ENCODE measurements at regions not wholly inside any gene's neighbourhood (a gene's known extent, or its start where the extent isn't known, plus 50 kb on each side); places are given as distances from the start of the nearest gene placed in this dataset.
"Not testable (repeated sequence)": the region's sequence is repeated elsewhere in the genome, so short reads cannot be mapped to it uniquely, and the experiment has no call there.

GRCh38 chr17:14756479-14756878 is 455.6 kb downstream of the HS3ST3B1 start:
- no peak for DNase-seq

- DNase-seq = no peak
Measured at GRCh38 chr17:14755002-14755401, 454.1 kb downstream of the HS3ST3B1 start.

GRCh38 chr17:14753383-14753782 is 452.5 kb downstream of the HS3ST3B1 start:
- no peak for DNase-seq

- no peak for DNase-seq
Measured at GRCh38 chr17:14752011-14752410, 451.1 kb downstream of the HS3ST3B1 start.

- DNase-seq = no peak
Measured at GRCh38 chr17:14750866-14751265, 450.0 kb downstream of the HS3ST3B1 start.

GRCh38 chr17:14749269-14749668 is 448.4 kb downstream of the HS3ST3B1 start:
- DNase-seq = no peak

GRCh38 chr17:14748036-14748710 is 447.3 kb downstream of the HS3ST3B1 start:
- DNase-seq = no peak

GRCh38 chr17:14747603-14747950 is 446.7 kb downstream of the HS3ST3B1 start:
- DNase-seq = no peak

GRCh38 chr17:14746822-14747602 is 446.1 kb downstream of the HS3ST3B1 start:
- no peak for DNase-seq

GRCh38 chr17:14745541-14745940 is 444.7 kb downstream of the HS3ST3B1 start:
- DNase-seq = no peak

GRCh38 chr17:14744761-14745473 is 444.0 kb downstream of the HS3ST3B1 start:
- no peak for DNase-seq

- no peak for DNase-seq
Measured at GRCh38 chr17:14741491-14741890, 440.6 kb downstream of the HS3ST3B1 start.

- DNase-seq = no peak
Measured at GRCh38 chr17:14739656-14740431, 439.0 kb downstream of the HS3ST3B1 start.

- no peak for DNase-seq
Measured at GRCh38 chr17:14738652-14738988, 437.7 kb downstream of the HS3ST3B1 start.

GRCh38 chr17:14737984-14738651 is 437.2 kb downstream of the HS3ST3B1 start:
- DNase-seq = no peak

GRCh38 chr17:14736631-14737030 is 435.8 kb downstream of the HS3ST3B1 start:
- DNase-seq = no peak

- no peak for DNase-seq
Measured at GRCh38 chr17:14733376-14733775, 432.5 kb downstream of the HS3ST3B1 start.

- DNase-seq = no peak
Measured at GRCh38 chr17:14732211-14732610, 431.3 kb downstream of the HS3ST3B1 start.

- no peak for DNase-seq
Measured at GRCh38 chr17:14731591-14731990, 430.7 kb downstream of the HS3ST3B1 start.

GRCh38 chr17:14730821-14731220 is 429.9 kb downstream of the HS3ST3B1 start:
- no peak for DNase-seq

GRCh38 chr17:14725729-14726128 is 424.8 kb downstream of the HS3ST3B1 start:
- DNase-seq = no peak

- DNase-seq = no peak
Measured at GRCh38 chr17:14724770-14725169, 423.9 kb downstream of the HS3ST3B1 start.

- not testable (repeated sequence) for DNase-seq
Measured at GRCh38 chr17:14723349-14723748, 422.5 kb downstream of the HS3ST3B1 start.

Data from CD4-positive, alpha-beta T cell treated with Interleukin-17A for 1 hour (primary cell).